ENCODE measurements at regions not wholly inside any gene's neighbourhood (a gene's known extent, or its start where the extent isn't known, plus 50 kb on each side); places are given as distances from the start of the nearest gene placed in this dataset.

- Mint-ChIP-seq H3K36me3 (no peaks in the 10 kb centered on the region), H3K27ac (peak overlapping the region; percentile 34 to 93 (median 92)), H3K9me3 (no peaks in the 10 kb centered on the region), H3K4me1 (peaks cover 23 to 60% (median 45%) of the 10 kb centered on the region in 4 donors), H3K27me3 (no peaks in the 10 kb centered on the region), H3K4me3 (peak overlapping the region in 1 of 4 donors; percentile 67)
- Histone ChIP-seq H3K4me1 (ENCODE audit: control insufficient read depth, insufficient read depth, low read length, poor library complexity, severe bottlenecking) (peaks cover 47% of the 10 kb centered on the region), H3K36me3 (ENCODE audit: control insufficient read depth, insufficient read depth, low read length) (no peaks in the 10 kb centered on the region), H3K9me3 (ENCODE audit: control insufficient read depth in 2 of 2, low read length in 2 of 2) (no peaks in the 10 kb centered on the region), H3K27ac (ENCODE audit: insufficient read depth, low read length, poor library complexity, severe bottlenecking) (no peak overlapping the region), H3K27me3 (ENCODE audit: control insufficient read depth, insufficient read depth, low read length) (no peaks in the 10 kb centered on the region), H3K4me3 (ENCODE audit: low read depth, low read length) (no peak overlapping the region)
- ATAC-seq (ENCODE audit: low read depth in 2 of 2) (no peak), DNase-seq (peak in 1 of 3 donors; percentile 54)
These were observed 101.5 kb upstream of the DUSP22 start for GRCh38 chr6:190596-191395.

- Mint-ChIP-seq H3K36me3 (no peaks in the 10 kb centered on the region), H3K27me3 (no peaks in the 10 kb centered on the region), H3K4me1 (peaks cover 30 to 69% (median 54%) of the 10 kb centered on the region in 4 donors), H3K9me3 (peaks cover 0 to 2% (median 0%) of the 10 kb centered on the region in 7 donors), H3K4me3 (peak overlapping the region in 1 of 4 donors; percentile 67), H3K27ac (peak overlapping the region in 1 of 3 donors; percentile 32)
- ATAC-seq (ENCODE audit: low read depth in 2 of 2) (no peak), DNase-seq (no peak)
- Histone ChIP-seq H3K4me1 (ENCODE audit: control insufficient read depth, insufficient read depth, low read length, poor library complexity, severe bottlenecking) (peaks cover 54% of the 10 kb centered on the region), H3K9me3 (ENCODE audit: control insufficient read depth in 2 of 2, low read length in 2 of 2) (no peaks in the 10 kb centered on the region), H3K4me3 (ENCODE audit: low read depth, low read length) (no peak overlapping the region), H3K27me3 (ENCODE audit: control insufficient read depth, insufficient read depth, low read length) (no peaks in the 10 kb centered on the region), H3K36me3 (ENCODE audit: control insufficient read depth, insufficient read depth, low read length) (no peaks in the 10 kb centered on the region), H3K27ac (ENCODE audit: insufficient read depth, low read length, poor library complexity, severe bottlenecking) (no peak overlapping the region)
These were observed 100.6 kb upstream of the DUSP22 start for GRCh38 chr6:191487-192312.

GRCh38 chr6:192313-192664 lies 100.0 kb upstream of the DUSP22 start:
- Histone ChIP-seq H3K36me3 (ENCODE audit: control insufficient read depth, insufficient read depth, low read length) (no peaks in the 10 kb centered on the region), H3K27me3 (ENCODE audit: control insufficient read depth, insufficient read depth, low read length) (no peaks in the 10 kb centered on the region), H3K9me3 (ENCODE audit: control insufficient read depth in 2 of 2, low read length in 2 of 2) (no peaks in the 10 kb centered on the region), H3K4me1 (ENCODE audit: control insufficient read depth, insufficient read depth, low read length, poor library complexity, severe bottlenecking) (peaks cover 54% of the 10 kb centered on the region), H3K27ac (ENCODE audit: insufficient read depth, low read length, poor library complexity, severe bottlenecking) (no peak overlapping the region), H3K4me3 (ENCODE audit: low read depth, low read length) (no peak overlapping the region)
- Mint-ChIP-seq H3K36me3 (no peaks in the 10 kb centered on the region), H3K4me1 (peaks cover 30 to 72% (median 55%) of the 10 kb centered on the region in 4 donors), H3K27ac (peak overlapping the region in 1 of 3 donors; percentile 32), H3K27me3 (no peaks in the 10 kb centered on the region), H3K9me3 (peaks cover 0 to 2% (median 0%) of the 10 kb centered on the region in 7 donors), H3K4me3 (no peak overlapping the region)
- DNase-seq (no peak), ATAC-seq (ENCODE audit: low read depth in 2 of 2) (no peak)

- DNase-seq (no peak), ATAC-seq (ENCODE audit: low read depth in 2 of 2) (no peak)
- Mint-ChIP-seq H3K4me1 (peaks cover 30 to 72% (median 55%) of the 10 kb centered on the region in 4 donors), H3K27me3 (no peaks in the 10 kb centered on the region), H3K36me3 (no peaks in the 10 kb centered on the region), H3K4me3 (peak overlapping the region in 1 of 4 donors; percentile 48), H3K9me3 (peaks cover 0 to 2% (median 0%) of the 10 kb centered on the region in 7 donors), H3K27ac (peak overlapping the region; percentile 72 to 90 (median 85))
- H3K4me1 ChIP-seq (ENCODE audit: control insufficient read depth, insufficient read depth, low read length, poor library complexity, severe bottlenecking) = peaks cover 54% of the 10 kb centered on the region
- H3K36me3 ChIP-seq (ENCODE audit: control insufficient read depth, insufficient read depth, low read length) = no peaks in the 10 kb centered on the region
- H3K27ac ChIP-seq (ENCODE audit: insufficient read depth, low read length, poor library complexity, severe bottlenecking) = peak overlapping the region; percentile 70
- H3K27me3 ChIP-seq (ENCODE audit: control insufficient read depth, insufficient read depth, low read length) = no peaks in the 10 kb centered on the region
- no peaks in the 10 kb centered on the region for H3K9me3 ChIP-seq (ENCODE audit: control insufficient read depth in 2 of 2, low read length in 2 of 2)
- H3K4me3 ChIP-seq (ENCODE audit: low read depth, low read length) = no peak overlapping the region
These were observed 99.1 kb upstream of the DUSP22 start for GRCh38 chr6:193180-193579.

- DNase-seq = peak in 2 of 3 donors; percentile 54 to 86
- Histone ChIP-seq H3K4me3 (ENCODE audit: low read depth, low read length) (peak overlapping the region; percentile 67), H3K36me3 (ENCODE audit: control insufficient read depth, insufficient read depth, low read length) (no peaks in the 10 kb centered on the region), H3K4me1 (ENCODE audit: control insufficient read depth, insufficient read depth, low read length, poor library complexity, severe bottlenecking) (peaks cover 51% of the 10 kb centered on the region), H3K27me3 (ENCODE audit: control insufficient read depth, insufficient read depth, low read length) (no peaks in the 10 kb centered on the region), H3K27ac (ENCODE audit: insufficient read depth, low read length, poor library complexity, severe bottlenecking) (peak overlapping the region; percentile 70), H3K9me3 (ENCODE audit: control insufficient read depth in 2 of 2, low read length in 2 of 2) (no peaks in the 10 kb centered on the region)
- peaks cover 0 to 5% (median 0%) of the 10 kb centered on the region in 7 donors for H3K9me3 Mint-ChIP-seq
- H3K4me3 Mint-ChIP-seq = peak overlapping the region; percentile 18 to 70 (median 57)
- peak; percentile 69 to 77 for ATAC-seq (ENCODE audit: low read depth in 2 of 2)
- H3K27me3 Mint-ChIP-seq = no peaks in the 10 kb centered on the region
- H3K4me1 Mint-ChIP-seq = peaks cover 30 to 70% (median 54%) of the 10 kb centered on the region in 4 donors
- H3K27ac Mint-ChIP-seq = peak overlapping the region; percentile 85 to 94 (median 90)
- no peaks in the 10 kb centered on the region for H3K36me3 Mint-ChIP-seq
These were observed 98.4 kb upstream of the DUSP22 start for GRCh38 chr6:193773-194310.

GRCh38 chr6:195861-196360 lies 96.4 kb upstream of the DUSP22 start:
- Mint-ChIP-seq H3K4me3 (peak overlapping the region in 2 of 4 donors; percentile 37 to 41), H3K9me3 (peaks cover 0 to 5% (median 0%) of the 10 kb centered on the region in 7 donors), H3K27ac (peak overlapping the region in 2 of 3 donors; percentile 55 to 90), H3K36me3 (no peaks in the 10 kb centered on the region), H3K4me1 (peaks cover 33 to 50% (median 39%) of the 10 kb centered on the region in 4 donors), H3K27me3 (no peaks in the 10 kb centered on the region)
- peak in 2 of 3 donors; percentile 41 to 77 for DNase-seq
- H3K4me1 ChIP-seq (ENCODE audit: control insufficient read depth, insufficient read depth, low read length, poor library complexity, severe bottlenecking) = peaks cover 34% of the 10 kb centered on the region
- no peaks in the 10 kb centered on the region for H3K27me3 ChIP-seq (ENCODE audit: control insufficient read depth, insufficient read depth, low read length)
- H3K36me3 ChIP-seq (ENCODE audit: control insufficient read depth, insufficient read depth, low read length) = no peaks in the 10 kb centered on the region
- no peaks in the 10 kb centered on the region for H3K9me3 ChIP-seq (ENCODE audit: control insufficient read depth in 2 of 2, low read length in 2 of 2)
- no peak overlapping the region for H3K27ac ChIP-seq (ENCODE audit: insufficient read depth, low read length, poor library complexity, severe bottlenecking)
- ATAC-seq (ENCODE audit: low read depth in 2 of 2) = peak; percentile 33 to 38
- H3K4me3 ChIP-seq (ENCODE audit: low read depth, low read length) = peak overlapping the region; percentile 49

GRCh38 chr6:196543-196942 lies 95.7 kb upstream of the DUSP22 start:
- H3K4me1 ChIP-seq (ENCODE audit: control insufficient read depth, insufficient read depth, low read length, poor library complexity, severe bottlenecking) = peaks cover 34% of the 10 kb centered on the region
- H3K36me3 ChIP-seq (ENCODE audit: control insufficient read depth, insufficient read depth, low read length) = no peaks in the 10 kb centered on the region
- H3K4me3 Mint-ChIP-seq = peak overlapping the region in 3 of 4 donors; percentile 25 to 46 (median 44)
- no peak for ATAC-seq (ENCODE audit: low read depth in 2 of 2)
- no peaks in the 10 kb centered on the region for H3K9me3 ChIP-seq (ENCODE audit: control insufficient read depth in 2 of 2, low read length in 2 of 2)
- no peak overlapping the region for H3K27ac ChIP-seq (ENCODE audit: insufficient read depth, low read length, poor library complexity, severe bottlenecking)
- peak overlapping the region; percentile 37 to 90 (median 67) for H3K27ac Mint-ChIP-seq
- no peaks in the 10 kb centered on the region for H3K27me3 Mint-ChIP-seq
- H3K4me3 ChIP-seq (ENCODE audit: low read depth, low read length) = no peak overlapping the region
- DNase-seq = no peak
- H3K9me3 Mint-ChIP-seq = peaks cover 0 to 5% (median 0%) of the 10 kb centered on the region in 7 donors
- H3K4me1 Mint-ChIP-seq = peaks cover 32 to 48% (median 39%) of the 10 kb centered on the region in 4 donors
- H3K36me3 Mint-ChIP-seq = no peaks in the 10 kb centered on the region
- no peaks in the 10 kb centered on the region for H3K27me3 ChIP-seq (ENCODE audit: control insufficient read depth, insufficient read depth, low read length)
